AG09319 (cell line): ENCODE measurements at regions not wholly inside any gene's neighbourhood (a gene's known extent, or its start where the extent isn't known, plus 50 kb on each side); places are given as distances from the start of the nearest gene placed in this dataset.

Experiments used
- DNase-seq: peaks from one replicate; pipeline ENCODE4 v3.0.0-alpha.2; 2010; ENCODE audit warnings: low read depth; ENCODE audit errors: extremely low read depth
- TF ChIP-seq, protein P1 (sequence below): IDR thresholded peaks from 2 replicates; pipeline ENCODE4 v1.5.1; 2011; ENCODE audit warnings: low read depth, mild to moderate bottlenecking, inconsistent platforms, low read length, moderate library complexity

DNA sequence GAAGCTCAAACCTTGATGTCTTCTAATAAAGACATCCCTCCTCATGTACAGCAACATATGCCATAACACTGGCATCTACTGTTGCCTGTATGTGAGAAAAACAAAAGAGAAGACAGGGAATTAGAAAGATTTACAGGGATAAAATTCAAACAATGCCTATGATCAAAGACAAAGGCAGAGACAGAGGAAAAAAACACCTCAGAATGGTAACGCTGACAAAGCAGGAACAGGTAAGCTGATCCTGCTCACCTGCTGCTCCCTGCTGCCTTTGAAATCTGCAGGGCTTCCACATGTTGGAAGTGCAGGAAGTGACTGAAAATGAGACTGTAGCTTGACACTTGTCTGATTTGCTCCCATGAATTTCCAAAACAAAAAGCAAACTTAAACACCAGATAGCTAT lies 90.2 kb upstream of the DNAJC10 start:
- TF ChIP-seq, protein P1, sequence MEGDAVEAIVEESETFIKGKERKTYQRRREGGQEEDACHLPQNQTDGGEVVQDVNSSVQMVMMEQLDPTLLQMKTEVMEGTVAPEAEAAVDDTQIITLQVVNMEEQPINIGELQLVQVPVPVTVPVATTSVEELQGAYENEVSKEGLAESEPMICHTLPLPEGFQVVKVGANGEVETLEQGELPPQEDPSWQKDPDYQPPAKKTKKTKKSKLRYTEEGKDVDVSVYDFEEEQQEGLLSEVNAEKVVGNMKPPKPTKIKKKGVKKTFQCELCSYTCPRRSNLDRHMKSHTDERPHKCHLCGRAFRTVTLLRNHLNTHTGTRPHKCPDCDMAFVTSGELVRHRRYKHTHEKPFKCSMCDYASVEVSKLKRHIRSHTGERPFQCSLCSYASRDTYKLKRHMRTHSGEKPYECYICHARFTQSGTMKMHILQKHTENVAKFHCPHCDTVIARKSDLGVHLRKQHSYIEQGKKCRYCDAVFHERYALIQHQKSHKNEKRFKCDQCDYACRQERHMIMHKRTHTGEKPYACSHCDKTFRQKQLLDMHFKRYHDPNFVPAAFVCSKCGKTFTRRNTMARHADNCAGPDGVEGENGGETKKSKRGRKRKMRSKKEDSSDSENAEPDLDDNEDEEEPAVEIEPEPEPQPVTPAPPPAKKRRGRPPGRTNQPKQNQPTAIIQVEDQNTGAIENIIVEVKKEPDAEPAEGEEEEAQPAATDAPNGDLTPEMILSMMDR = no peak

DNA sequence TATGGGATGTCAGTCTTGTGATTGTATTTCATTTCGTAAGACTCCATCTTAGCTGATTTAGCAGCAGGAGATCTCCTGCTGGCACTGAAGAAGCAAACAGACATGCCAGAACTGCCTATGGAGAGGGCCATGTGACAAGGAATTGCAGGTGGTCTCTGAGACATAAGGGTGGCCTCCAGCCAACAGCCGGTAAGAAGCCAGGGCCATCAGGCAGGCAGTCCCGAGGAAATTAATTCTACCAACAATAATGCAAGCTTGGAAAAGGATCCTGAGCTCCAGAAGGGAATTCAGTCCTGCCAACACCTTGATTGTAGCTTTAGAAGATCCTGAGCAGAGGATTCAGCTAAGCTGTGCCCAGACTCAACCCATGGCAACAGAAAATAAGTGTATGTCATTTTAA lies 87.1 kb upstream of the DNAJC10 start:
- TF ChIP-seq, protein P1 = no peak
- no peak for DNase-seq

More for the DNA sequence above, 90.2 kb upstream of the DNAJC10 start:
- DNase-seq = no peak

DNA sequence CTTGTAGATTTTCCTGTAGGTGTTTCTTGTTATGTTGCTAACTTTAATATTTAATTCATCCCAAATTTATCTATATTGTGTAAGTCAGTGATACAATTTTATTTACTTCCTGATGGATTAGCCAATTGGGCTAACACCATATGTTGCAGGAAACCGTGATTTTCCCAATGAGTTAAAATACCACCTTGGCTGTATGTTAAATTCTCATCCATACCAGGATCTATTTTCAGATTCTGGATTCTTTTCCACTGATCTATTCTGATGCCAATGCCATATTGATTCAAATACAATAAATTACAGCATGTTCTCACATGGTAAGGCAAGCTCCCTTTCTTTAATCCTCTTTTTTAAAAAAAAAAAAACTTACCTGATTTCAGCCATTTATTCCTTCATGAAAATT lies 85.8 kb upstream of the DNAJC10 start:
- no peak for DNase-seq
- TF ChIP-seq, protein P1 = no peak

DNA sequence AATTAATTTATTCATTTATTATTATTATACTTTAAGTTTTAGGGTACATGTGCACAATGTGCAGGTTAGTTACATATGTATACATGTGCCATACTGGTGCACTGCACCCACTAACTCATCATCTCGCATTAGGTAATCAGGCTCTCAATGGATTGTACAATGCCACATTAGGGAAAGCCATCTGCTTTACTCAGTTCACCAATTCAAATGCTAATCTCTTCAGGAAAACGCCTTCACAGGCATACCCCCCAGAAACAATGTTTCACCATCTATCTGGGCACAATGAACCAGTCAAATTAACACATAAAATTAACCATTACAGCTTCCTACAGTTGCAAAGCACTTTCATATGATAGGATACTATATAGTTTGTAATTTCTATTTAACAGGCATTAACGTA lies 84.8 kb upstream of the DNAJC10 start:
- TF ChIP-seq, protein P1 = no peak
- DNase-seq = no peak

DNA sequence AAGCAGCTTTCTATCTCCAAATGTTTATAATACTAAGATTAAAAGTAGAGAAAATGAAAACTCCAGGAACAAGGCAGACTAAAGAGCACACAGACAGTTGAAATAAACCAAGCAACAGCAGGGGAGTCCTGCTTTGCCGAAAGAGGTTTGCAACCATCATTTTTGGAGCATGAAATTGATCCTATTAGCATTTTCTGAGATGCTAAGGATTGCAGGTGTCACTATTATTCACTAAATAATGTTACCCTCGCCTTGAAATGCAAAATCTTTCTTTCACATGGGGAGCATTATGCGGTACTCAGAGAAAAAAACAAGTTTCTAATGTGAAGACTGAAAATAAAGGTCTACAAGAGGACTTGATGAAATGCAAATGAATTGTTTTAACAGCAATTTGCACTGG lies 81.7 kb upstream of the DNAJC10 start:
- DNase-seq = no peak
- TF ChIP-seq, protein P1 = no peak

DNA sequence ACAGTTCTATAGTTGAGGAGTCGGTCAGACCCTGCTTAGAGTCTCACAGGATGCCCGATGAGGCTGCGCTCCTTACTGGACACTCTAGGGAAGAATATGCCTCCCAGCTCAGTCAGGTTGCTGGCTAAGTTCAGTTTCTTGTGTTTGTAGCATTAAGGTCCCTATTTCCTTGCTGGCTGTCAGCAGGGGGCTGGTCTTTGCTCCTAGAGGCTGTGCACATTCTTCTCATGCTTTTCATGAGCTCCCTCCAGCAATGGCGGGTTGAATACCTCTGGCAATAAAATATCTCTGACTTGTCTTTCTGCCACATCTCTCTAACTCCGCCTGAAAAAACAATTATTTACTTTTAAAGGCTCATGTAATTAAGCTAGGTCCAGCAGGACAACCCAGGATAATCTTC lies 79.4 kb upstream of the DNAJC10 start:
- no peak for DNase-seq
- TF ChIP-seq, protein P1 = no peak

DNA sequence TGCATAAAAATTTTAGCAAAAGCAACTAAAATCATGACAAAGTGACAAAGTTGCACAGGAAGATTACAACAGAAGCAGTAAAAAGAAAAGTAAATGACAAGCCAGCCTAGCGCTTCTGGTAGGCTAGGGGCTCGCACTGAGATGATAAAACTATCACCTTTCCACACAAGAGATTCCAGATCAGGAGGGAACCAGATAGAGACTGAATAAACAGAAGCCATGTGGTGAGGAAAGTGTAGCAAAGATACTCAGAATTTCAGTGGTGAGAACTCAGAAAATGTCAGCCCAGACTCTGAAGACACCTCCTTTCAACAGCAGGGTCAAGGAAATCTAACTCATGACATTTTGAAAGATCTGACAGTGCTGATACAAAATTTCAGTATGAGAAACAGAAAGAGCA lies 77.4 kb upstream of the DNAJC10 start:
- no peak for DNase-seq
- TF ChIP-seq, protein P1 = no peak
